Ishikawa (cell line): ENCODE measurements at regions not wholly inside any gene's neighbourhood (a gene's known extent, or its start where the extent isn't known, plus 50 kb on each side); places are given as distances from the start of the nearest gene placed in this dataset.

Experiments used
- CEBPB ChIP-seq: IDR thresholded peaks from 2 replicates; pipeline ENCODE4 v1.6.1; 2012
- CREB1 ChIP-seq: IDR thresholded peaks from 2 replicates; pipeline ENCODE4 v1.6.1; 2012; ENCODE audit warnings: low read depth
- EGR1 ChIP-seq: IDR thresholded peaks from 2 replicates; pipeline ENCODE4 v1.6.1; 2012
- EP300 ChIP-seq: IDR thresholded peaks from 2 replicates; pipeline ENCODE4 v1.6.1; 2012; ENCODE audit warnings: borderline replicate concordance
- FOXM1 ChIP-seq: IDR thresholded peaks from 2 replicates; pipeline ENCODE4 v1.6.1; 2012; ENCODE audit warnings: low read depth, borderline replicate concordance
- NFIC ChIP-seq: IDR thresholded peaks from 2 replicates; pipeline ENCODE4 v1.6.1; 2012
- RAD21 ChIP-seq: IDR thresholded peaks from 2 replicates; pipeline ENCODE4 v1.6.1; 2012; ENCODE audit warnings: low read depth
- TAF1 ChIP-seq: IDR thresholded peaks from 2 replicates; pipeline ENCODE4 v1.6.1; 2012; ENCODE audit warnings: low read depth, mild to moderate bottlenecking
- TCF12 ChIP-seq: IDR thresholded peaks from 2 replicates; pipeline ENCODE4 v1.6.1; 2012; ENCODE audit warnings: low read depth
- TEAD4 ChIP-seq: IDR thresholded peaks from 2 replicates; pipeline ENCODE4 v1.6.1; 2012
- YY1 ChIP-seq: IDR thresholded peaks from 2 replicates; pipeline ENCODE4 v1.6.1; 2012; ENCODE audit warnings: low read depth
- ZBTB7A ChIP-seq: IDR thresholded peaks from 2 replicates; pipeline ENCODE4 v1.6.1; 2012; ENCODE audit warnings: low read depth
- TF ChIP-seq, protein P1 (sequence below): IDR thresholded peaks from 2 replicates; pipeline ENCODE4 v1.6.1; 2012
- TF ChIP-seq, protein P2 (sequence below): IDR thresholded peaks from 2 replicates; pipeline ENCODE4 v1.6.1; 2012; ENCODE audit warnings: low read depth, mild to moderate bottlenecking
- TF ChIP-seq, protein P3 (sequence below): IDR thresholded peaks from 2 replicates; pipeline ENCODE4 v1.6.1; 2012

DNA sequence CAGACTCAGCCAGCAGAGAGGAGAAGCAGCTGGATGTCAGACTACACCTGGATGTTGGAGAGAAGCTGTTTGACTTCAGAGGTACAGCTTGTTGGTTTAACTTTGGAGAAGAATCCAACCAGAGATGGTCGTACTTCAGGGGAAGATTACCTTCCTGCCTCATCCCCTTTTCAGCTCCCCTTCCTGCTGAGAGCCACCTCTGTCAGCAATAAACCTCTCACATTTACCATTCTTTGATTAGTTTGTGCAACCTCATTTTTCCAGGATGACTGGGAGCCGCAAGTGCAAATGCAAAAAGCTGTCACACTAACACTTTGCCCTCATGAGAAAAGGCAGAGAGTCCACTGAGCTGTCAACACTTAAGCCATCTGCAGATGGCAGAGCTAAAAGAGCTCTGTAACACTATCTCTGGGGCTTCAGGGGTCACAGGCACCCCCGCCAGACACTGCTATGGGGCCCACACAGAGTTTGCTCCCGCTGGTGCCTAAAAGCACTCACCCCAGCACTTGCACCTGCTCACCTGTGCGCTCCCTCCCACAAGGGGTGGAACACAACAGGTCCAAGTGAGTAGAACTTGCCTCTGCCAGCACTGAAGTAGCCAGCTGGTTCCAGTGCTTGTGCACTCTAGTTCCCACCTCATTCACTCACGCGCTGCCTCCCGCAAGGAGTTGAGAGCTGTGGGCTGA, 391.7 kb downstream of the METTL4 start:
- TF ChIP-seq, protein P1, sequence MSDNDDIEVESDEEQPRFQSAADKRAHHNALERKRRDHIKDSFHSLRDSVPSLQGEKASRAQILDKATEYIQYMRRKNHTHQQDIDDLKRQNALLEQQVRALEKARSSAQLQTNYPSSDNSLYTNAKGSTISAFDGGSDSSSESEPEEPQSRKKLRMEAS, result no peak
- no peak for TF ChIP-seq FOXM1
- no peak for TF ChIP-seq CEBPB
- no peak for TF ChIP-seq NFIC
- TF ChIP-seq ZBTB7A, result no peak
- no peak for TF ChIP-seq EP300
- no peak for TF ChIP-seq YY1
- no peak for TF ChIP-seq EGR1
- no peak for TF ChIP-seq TCF12
- no peak for TF ChIP-seq TAF1
- no peak for TF ChIP-seq TEAD4
- no peak for TF ChIP-seq RAD21
- TF ChIP-seq, protein P2, sequence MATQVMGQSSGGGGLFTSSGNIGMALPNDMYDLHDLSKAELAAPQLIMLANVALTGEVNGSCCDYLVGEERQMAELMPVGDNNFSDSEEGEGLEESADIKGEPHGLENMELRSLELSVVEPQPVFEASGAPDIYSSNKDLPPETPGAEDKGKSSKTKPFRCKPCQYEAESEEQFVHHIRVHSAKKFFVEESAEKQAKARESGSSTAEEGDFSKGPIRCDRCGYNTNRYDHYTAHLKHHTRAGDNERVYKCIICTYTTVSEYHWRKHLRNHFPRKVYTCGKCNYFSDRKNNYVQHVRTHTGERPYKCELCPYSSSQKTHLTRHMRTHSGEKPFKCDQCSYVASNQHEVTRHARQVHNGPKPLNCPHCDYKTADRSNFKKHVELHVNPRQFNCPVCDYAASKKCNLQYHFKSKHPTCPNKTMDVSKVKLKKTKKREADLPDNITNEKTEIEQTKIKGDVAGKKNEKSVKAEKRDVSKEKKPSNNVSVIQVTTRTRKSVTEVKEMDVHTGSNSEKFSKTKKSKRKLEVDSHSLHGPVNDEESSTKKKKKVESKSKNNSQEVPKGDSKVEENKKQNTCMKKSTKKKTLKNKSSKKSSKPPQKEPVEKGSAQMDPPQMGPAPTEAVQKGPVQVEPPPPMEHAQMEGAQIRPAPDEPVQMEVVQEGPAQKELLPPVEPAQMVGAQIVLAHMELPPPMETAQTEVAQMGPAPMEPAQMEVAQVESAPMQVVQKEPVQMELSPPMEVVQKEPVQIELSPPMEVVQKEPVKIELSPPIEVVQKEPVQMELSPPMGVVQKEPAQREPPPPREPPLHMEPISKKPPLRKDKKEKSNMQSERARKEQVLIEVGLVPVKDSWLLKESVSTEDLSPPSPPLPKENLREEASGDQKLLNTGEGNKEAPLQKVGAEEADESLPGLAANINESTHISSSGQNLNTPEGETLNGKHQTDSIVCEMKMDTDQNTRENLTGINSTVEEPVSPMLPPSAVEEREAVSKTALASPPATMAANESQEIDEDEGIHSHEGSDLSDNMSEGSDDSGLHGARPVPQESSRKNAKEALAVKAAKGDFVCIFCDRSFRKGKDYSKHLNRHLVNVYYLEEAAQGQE, result no peak
- TF ChIP-seq, protein P3, sequence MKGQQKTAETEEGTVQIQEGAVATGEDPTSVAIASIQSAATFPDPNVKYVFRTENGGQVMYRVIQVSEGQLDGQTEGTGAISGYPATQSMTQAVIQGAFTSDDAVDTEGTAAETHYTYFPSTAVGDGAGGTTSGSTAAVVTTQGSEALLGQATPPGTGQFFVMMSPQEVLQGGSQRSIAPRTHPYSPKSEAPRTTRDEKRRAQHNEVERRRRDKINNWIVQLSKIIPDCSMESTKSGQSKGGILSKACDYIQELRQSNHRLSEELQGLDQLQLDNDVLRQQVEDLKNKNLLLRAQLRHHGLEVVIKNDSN, result no peak
- TF ChIP-seq CREB1, result no peak

DNA sequence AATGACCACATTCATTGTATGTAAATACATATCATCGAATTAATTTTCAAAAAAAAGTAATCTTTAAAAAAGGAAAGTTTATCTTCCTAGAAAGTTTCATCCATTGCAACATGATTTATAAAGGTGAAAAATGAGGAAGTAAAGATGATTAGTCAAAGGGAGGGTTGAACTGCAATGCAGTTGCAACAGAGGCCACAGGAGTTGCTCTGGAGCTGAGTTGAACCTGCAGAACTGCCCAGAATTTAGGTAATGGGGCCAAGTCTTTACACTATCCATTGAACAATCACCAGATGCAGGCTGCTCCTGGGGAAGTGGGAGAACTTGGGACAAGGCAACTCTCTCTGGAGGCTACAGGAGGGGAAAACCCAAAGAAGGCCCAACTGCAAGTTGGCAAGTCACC, 390.7 kb downstream of the METTL4 start:
- TF ChIP-seq NFIC, result no peak
- TF ChIP-seq TCF12, result no peak
- no peak for TF ChIP-seq RAD21
- TF ChIP-seq CREB1, result no peak
- TF ChIP-seq EP300, result no peak
- no peak for TF ChIP-seq CEBPB
- TF ChIP-seq, protein P2, result no peak
- no peak for TF ChIP-seq FOXM1
- TF ChIP-seq, protein P3, result no peak
- TF ChIP-seq, protein P1, result no peak
- no peak for TF ChIP-seq TEAD4
- no peak for TF ChIP-seq YY1
- TF ChIP-seq EGR1, result no peak
- no peak for TF ChIP-seq TAF1
- no peak for TF ChIP-seq ZBTB7A

DNA sequence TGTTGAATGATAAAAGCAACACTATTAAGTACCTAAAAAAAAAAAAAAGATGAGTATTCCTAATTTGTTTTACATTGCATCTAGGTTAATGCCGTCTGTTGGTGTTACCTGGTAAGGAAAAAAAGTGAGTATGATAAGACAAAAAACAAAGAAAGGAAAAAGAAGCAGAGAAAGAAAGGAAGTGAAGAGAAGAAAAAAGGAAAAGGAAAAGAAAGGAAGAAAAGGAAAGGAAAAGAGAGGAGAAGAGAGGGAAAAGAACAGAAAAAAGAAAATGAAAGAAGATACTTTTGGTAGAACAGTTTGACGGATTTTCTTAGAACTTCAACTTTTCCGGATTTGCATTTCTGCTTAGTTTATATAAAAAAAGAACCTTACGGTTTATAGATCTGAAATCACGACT, 387.9 kb downstream of the METTL4 start:
- TF ChIP-seq NFIC (no peak), ZBTB7A (no peak), TAF1 (no peak), YY1 (no peak), RAD21 (no peak), EP300 (no peak), FOXM1 (no peak), CREB1 (no peak), EGR1 (no peak), CEBPB (no peak), TEAD4 (no peak), TCF12 (no peak)
- TF ChIP-seq, protein P2, result no peak
- TF ChIP-seq, protein P3, result no peak
- TF ChIP-seq, protein P1, result no peak

DNA sequence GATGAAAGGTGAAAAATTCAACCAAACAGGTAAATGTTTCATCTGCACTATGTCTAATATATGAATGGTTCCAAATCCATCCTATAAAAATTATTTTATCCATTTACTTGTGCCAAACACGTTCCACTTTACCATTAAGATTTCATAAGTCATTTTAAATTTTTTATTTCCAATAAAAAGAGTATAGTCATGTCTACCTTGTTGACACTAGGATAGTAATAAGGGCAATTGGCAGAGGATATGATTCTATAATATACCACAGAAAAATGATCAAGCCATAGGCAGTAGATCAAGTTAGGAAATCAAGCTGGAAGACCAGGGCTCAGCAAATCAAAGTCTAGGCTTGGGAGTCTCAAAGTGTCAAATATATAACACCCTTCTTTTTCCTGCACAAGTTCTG, 384.3 kb downstream of the METTL4 start:
- TF ChIP-seq CEBPB, result no peak
- no peak for TF ChIP-seq TAF1
- TF ChIP-seq RAD21, result no peak
- TF ChIP-seq, protein P2, result no peak
- TF ChIP-seq TEAD4, result no peak
- TF ChIP-seq TCF12, result no peak
- TF ChIP-seq, protein P1, result no peak
- no peak for TF ChIP-seq FOXM1
- TF ChIP-seq NFIC, result no peak
- TF ChIP-seq EGR1, result no peak
- TF ChIP-seq YY1, result no peak
- no peak for TF ChIP-seq CREB1
